ENCODE measurements at regions not wholly inside any gene's neighbourhood (a gene's known extent, or its start where the extent isn't known, plus 50 kb on each side); places are given as distances from the start of the nearest gene placed in this dataset.

GRCh38 chr3:132898141-132898540 lies 140.1 kb upstream of the TMEM108 start:
- DNase-seq: no peak

- no peak for DNase-seq
Observed at GRCh38 chr3:132892956-132893355, 145.2 kb upstream of the TMEM108 start.

GRCh38 chr3:132881756-132882409 lies 156.3 kb upstream of the TMEM108 start:
- DNase-seq: no peak

- no peak for DNase-seq
Observed at GRCh38 chr3:132880986-132881385, 157.2 kb upstream of the TMEM108 start.

- DNase-seq: no peak
Observed at GRCh38 chr3:132879656-132880055, 157.4 kb upstream of the NPHP3 start.

- DNase-seq: no peak
Observed at GRCh38 chr3:132874701-132875100, 152.5 kb upstream of the NPHP3 start.

- DNase-seq: no peak
Observed at GRCh38 chr3:132872711-132873110, 150.5 kb upstream of the NPHP3 start.

GRCh38 chr3:132871956-132872355 lies 149.7 kb upstream of the NPHP3 start:
- no peak for DNase-seq

GRCh38 chr3:132870541-132870940 lies 148.3 kb upstream of the NPHP3 start:
- DNase-seq: no peak

GRCh38 chr3:132867956-132868355 lies 145.7 kb upstream of the NPHP3 start:
- no peak for DNase-seq

GRCh38 chr3:132867526-132867925 lies 145.3 kb upstream of the NPHP3 start:
- DNase-seq: no peak

- no peak for DNase-seq
Observed at GRCh38 chr3:132857317-132857716, 135.1 kb upstream of the NPHP3 start.

GRCh38 chr3:132854856-132855535 lies 132.8 kb upstream of the NPHP3 start:
- no peak for DNase-seq

- DNase-seq: no peak
Observed at GRCh38 chr3:132847849-132848625, 125.8 kb upstream of the NPHP3 start.

- DNase-seq: no peak
Observed at GRCh38 chr3:132843851-132844553, 121.8 kb upstream of the NPHP3 start.

- no peak for DNase-seq
Observed at GRCh38 chr3:132843349-132843748, 121.1 kb upstream of the NPHP3 start.

GRCh38 chr3:132841621-132842020 lies 119.4 kb upstream of the NPHP3 start:
- no peak for DNase-seq

GRCh38 chr3:132840201-132840700 lies 118.0 kb upstream of the NPHP3 start:
- DNase-seq: no peak

- DNase-seq: no peak
Observed at GRCh38 chr3:132838477-132838876, 116.3 kb upstream of the NPHP3 start.

- DNase-seq: no peak
Observed at GRCh38 chr3:132837615-132838014, 115.4 kb upstream of the NPHP3 start.

GRCh38 chr3:132834356-132834755 lies 112.1 kb upstream of the NPHP3 start:
- no peak for DNase-seq

- DNase-seq: no peak
Observed at GRCh38 chr3:132829101-132829500, 106.9 kb upstream of the NPHP3 start.

GRCh38 chr3:132822837-132823236 lies 100.6 kb upstream of the NPHP3 start:
- DNase-seq: no peak

Data from RPMI8226 (cell line).